Stomach (tissue), 4 donors: ENCODE measurements at regions not wholly inside any gene's neighbourhood (a gene's known extent, or its start where the extent isn't known, plus 50 kb on each side); places are given as distances from the start of the nearest gene placed in this dataset.

ENCODE experiments used
- POLR2AphosphoS5 ChIP-seq, 3 donors: sonication (generic); formaldehyde crosslinking; IDR thresholded peaks; one replicate each; pipeline ENCODE4 v1.6.1; 2016; ENCODE audit warnings: antibody characterized with exemption in 3 of 3
- TF ChIP-seq, protein P1 (sequence below), 7 experiments: fragments of 450-650 bp in 4 of 7; fragments of 200-600 bp in 3 of 7; sonication (generic) in 3 of 7; IDR thresholded peaks; one replicate each; pipeline ENCODE4 v1.5.1; 2016 to 2019; ENCODE audit warnings: antibody characterized with exemption in 7 of 7, control low read depth in 2 of 7, mild to moderate bottlenecking in 1 of 7

GRCh38 chr16:72523087-72523486, 351.1 kb upstream of the PMFBP1 start:
- TF ChIP-seq, protein P1, sequence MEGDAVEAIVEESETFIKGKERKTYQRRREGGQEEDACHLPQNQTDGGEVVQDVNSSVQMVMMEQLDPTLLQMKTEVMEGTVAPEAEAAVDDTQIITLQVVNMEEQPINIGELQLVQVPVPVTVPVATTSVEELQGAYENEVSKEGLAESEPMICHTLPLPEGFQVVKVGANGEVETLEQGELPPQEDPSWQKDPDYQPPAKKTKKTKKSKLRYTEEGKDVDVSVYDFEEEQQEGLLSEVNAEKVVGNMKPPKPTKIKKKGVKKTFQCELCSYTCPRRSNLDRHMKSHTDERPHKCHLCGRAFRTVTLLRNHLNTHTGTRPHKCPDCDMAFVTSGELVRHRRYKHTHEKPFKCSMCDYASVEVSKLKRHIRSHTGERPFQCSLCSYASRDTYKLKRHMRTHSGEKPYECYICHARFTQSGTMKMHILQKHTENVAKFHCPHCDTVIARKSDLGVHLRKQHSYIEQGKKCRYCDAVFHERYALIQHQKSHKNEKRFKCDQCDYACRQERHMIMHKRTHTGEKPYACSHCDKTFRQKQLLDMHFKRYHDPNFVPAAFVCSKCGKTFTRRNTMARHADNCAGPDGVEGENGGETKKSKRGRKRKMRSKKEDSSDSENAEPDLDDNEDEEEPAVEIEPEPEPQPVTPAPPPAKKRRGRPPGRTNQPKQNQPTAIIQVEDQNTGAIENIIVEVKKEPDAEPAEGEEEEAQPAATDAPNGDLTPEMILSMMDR (IDR thresholded peaks at IDR 0.05) = no peak
- no peak for TF ChIP-seq POLR2AphosphoS5 (IDR thresholded peaks at IDR 0.05)
